ENCODE measurements at regions not wholly inside any gene's neighbourhood (a gene's known extent, or its start where the extent isn't known, plus 50 kb on each side); places are given as distances from the start of the nearest gene placed in this dataset.

DNA sequence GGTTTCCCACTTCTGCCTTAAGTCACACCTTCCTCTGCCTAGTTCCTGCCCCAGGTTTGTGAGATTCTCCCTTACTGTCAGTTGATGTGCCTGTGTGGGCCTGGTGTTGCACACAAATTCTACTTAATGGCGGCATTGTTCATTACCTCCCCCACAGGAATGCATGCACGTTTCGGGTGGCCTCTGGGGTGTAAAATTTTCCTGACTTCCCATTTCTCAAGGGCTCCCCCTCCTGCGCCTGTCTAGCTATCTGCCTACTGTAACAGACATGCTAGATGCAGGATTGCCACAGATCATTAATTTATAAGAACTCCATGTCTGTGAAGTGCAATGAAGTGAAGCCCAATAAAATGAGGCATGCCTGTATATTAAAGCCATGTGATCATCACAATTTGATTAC is 1466.3 kb downstream of the PCDH9 start:
- TF ChIP-seq, protein P1, sequence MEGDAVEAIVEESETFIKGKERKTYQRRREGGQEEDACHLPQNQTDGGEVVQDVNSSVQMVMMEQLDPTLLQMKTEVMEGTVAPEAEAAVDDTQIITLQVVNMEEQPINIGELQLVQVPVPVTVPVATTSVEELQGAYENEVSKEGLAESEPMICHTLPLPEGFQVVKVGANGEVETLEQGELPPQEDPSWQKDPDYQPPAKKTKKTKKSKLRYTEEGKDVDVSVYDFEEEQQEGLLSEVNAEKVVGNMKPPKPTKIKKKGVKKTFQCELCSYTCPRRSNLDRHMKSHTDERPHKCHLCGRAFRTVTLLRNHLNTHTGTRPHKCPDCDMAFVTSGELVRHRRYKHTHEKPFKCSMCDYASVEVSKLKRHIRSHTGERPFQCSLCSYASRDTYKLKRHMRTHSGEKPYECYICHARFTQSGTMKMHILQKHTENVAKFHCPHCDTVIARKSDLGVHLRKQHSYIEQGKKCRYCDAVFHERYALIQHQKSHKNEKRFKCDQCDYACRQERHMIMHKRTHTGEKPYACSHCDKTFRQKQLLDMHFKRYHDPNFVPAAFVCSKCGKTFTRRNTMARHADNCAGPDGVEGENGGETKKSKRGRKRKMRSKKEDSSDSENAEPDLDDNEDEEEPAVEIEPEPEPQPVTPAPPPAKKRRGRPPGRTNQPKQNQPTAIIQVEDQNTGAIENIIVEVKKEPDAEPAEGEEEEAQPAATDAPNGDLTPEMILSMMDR (IDR thresholded peaks at IDR 0.05) = no peak
- Mint-ChIP-seq H3K4me1 (ENCODE audit: low read depth) (no peaks in the 10 kb centered on the region), H3K9me3 (ENCODE audit: low read depth) (peaks cover 20% of the 10 kb centered on the region), H3K27ac (ENCODE audit: unreplicated experiment) (no peak overlapping the region), H3K36me3 (ENCODE audit: low read depth) (peaks cover 7% of the 10 kb centered on the region), H3K4me3 (ENCODE audit: unreplicated experiment) (no peak overlapping the region), H3K27me3 (ENCODE audit: low read depth) (no peaks in the 10 kb centered on the region)
- no peak for DNase-seq (ENCODE audit: low spot score)

DNA sequence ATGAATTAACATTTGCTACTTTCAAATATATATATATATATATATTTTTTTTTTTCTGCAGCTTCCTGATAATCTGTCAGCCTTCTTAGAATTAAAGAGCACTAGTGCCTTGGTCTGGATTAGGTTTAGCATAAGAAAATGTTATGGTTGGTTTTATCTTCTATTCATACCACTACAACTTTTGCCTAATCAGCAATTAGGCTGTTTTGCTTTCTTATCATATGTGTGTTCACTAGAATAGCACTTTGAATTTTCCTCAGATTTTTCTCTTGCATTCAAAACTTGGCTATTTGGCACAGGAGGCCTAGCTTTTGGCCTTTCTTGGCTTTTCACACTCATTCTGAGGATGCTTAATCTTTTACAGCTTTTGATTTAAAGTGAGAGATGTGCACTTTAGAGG is 1468.1 kb downstream of the PCDH9 start:
- no peaks in the 10 kb centered on the region for H3K4me1 Mint-ChIP-seq (ENCODE audit: low read depth)
- H3K27me3 Mint-ChIP-seq (ENCODE audit: low read depth) = no peaks in the 10 kb centered on the region
- peaks cover 29% of the 10 kb centered on the region for H3K9me3 Mint-ChIP-seq (ENCODE audit: low read depth)
- no peak overlapping the region for H3K27ac Mint-ChIP-seq (ENCODE audit: unreplicated experiment)
- H3K36me3 Mint-ChIP-seq (ENCODE audit: low read depth) = peaks cover 8% of the 10 kb centered on the region
- no peak overlapping the region for H3K4me3 Mint-ChIP-seq (ENCODE audit: unreplicated experiment)
- no peak for DNase-seq (ENCODE audit: low spot score)
- TF ChIP-seq, protein P1 (IDR thresholded peaks at IDR 0.05) = no peak

DNA sequence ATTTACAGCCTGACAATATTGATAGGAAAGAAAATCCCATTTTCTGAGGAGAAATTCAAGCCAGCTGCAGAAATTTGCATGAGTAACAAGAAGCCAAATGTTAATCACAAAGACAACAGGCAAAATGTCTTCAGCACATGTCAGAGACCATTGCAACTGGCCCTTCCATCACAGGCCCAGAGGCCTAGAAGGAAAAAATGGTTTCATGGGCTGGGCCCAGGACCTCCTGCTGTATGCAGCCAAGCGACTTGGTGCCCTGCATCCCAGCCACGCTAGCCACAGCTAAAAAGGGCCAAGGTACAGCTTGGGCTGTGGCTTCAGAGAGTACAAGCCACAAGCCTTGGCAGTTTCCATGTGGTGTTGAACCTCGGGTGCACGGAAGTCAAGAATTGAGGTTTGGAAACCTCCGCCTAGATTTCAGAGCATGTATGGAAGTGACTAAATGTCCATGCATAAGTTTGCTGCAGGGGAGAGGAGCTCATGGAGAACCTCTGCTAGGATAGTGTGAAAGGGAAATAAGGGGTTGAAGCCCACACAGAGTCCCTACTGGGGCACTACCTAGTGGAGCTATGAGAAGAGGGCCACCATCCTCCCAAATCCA is 1474.0 kb downstream of the PCDH9 start:
- Mint-ChIP-seq H3K27ac (ENCODE audit: unreplicated experiment) (no peak overlapping the region), H3K36me3 (ENCODE audit: low read depth) (peaks cover 11% of the 10 kb centered on the region), H3K9me3 (ENCODE audit: low read depth) (peaks cover 41% of the 10 kb centered on the region), H3K27me3 (ENCODE audit: low read depth) (no peaks in the 10 kb centered on the region), H3K4me1 (ENCODE audit: low read depth) (no peaks in the 10 kb centered on the region), H3K4me3 (ENCODE audit: unreplicated experiment) (no peak overlapping the region)
- no peak for DNase-seq (ENCODE audit: low spot score)
- TF ChIP-seq, protein P1 (IDR thresholded peaks at IDR 0.05) = no peak

DNA sequence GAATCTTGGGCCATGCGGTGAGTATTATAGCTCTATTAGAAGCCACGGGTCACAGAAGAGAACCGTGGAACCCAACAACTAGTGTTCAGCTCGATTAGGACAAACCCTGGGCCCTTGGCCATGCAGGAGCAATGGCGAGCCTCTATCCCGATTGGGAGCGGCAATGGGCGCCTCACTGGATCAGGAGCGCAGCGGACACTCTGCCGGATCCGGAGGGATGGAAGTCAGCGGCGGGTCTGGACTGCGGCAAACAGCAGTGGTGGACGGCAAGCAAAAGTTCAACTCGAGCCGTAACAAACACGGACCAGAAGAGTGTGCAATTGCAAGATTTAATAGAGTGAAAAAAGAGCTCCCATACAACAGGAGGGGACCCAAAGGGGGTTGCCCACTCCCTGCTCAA is 1481.9 kb downstream of the PCDH9 start:
- DNase-seq (ENCODE audit: low spot score) = no peak
- TF ChIP-seq, protein P1 (IDR thresholded peaks at IDR 0.05) = no peak
- Mint-ChIP-seq H3K4me1 (ENCODE audit: low read depth) (peaks cover 7% of the 10 kb centered on the region), H3K27me3 (ENCODE audit: low read depth) (no peaks in the 10 kb centered on the region), H3K9me3 (ENCODE audit: low read depth) (peaks cover 3% of the 10 kb centered on the region), H3K27ac (ENCODE audit: unreplicated experiment) (no peak overlapping the region), H3K4me3 (ENCODE audit: unreplicated experiment) (no peak overlapping the region), H3K36me3 (ENCODE audit: low read depth) (no peaks in the 10 kb centered on the region)

DNA sequence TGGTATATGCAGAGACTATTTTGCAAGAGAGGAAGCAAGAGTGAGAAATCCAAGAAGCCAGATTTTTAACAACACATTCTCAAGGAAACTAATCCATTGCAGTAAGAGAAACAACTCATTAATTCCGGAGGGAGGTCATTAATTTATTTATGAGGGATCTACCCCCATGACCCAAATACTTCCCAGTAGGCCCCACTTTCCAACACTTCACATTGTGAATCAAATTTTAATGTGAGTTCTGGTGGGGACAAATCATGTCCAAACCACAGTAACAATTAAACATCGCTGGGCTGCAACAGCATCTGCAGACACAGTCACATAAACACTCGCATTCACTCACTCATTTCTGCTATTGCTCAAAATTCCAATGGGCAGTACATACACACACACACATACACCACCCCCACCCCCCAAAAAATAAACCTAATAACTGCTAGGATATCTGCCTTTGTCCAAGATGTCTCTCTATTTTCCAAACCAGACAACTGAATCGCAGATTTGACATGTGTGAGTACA is 1483.7 kb downstream of the PCDH9 start:
- Mint-ChIP-seq H3K27ac (ENCODE audit: unreplicated experiment) (no peak overlapping the region), H3K4me1 (ENCODE audit: low read depth) (peaks cover 7% of the 10 kb centered on the region), H3K4me3 (ENCODE audit: unreplicated experiment) (no peak overlapping the region), H3K36me3 (ENCODE audit: low read depth) (no peaks in the 10 kb centered on the region), H3K27me3 (ENCODE audit: low read depth) (no peaks in the 10 kb centered on the region), H3K9me3 (ENCODE audit: low read depth) (peaks cover 3% of the 10 kb centered on the region)
- DNase-seq (ENCODE audit: low spot score) = no peak
- TF ChIP-seq, protein P1 (IDR thresholded peaks at IDR 0.05) = no peak
